H9 (cell line): ENCODE measurements at regions not wholly inside any gene's neighbourhood (a gene's known extent, or its start where the extent isn't known, plus 50 kb on each side); places are given as distances from the start of the nearest gene placed in this dataset.

ENCODE experiments used
- DNase-seq: peaks from one replicate; pipeline ENCODE4 v3.0.0-alpha.2; 2017
- H2AFZ ChIP-seq: one replicate; pipeline ENCODE4 v1.6.1; 2013; ENCODE audit warnings: mild to moderate bottlenecking, low read length, control low read depth, moderate library complexity
- H2AK5ac ChIP-seq: 2 replicates; pipeline ENCODE4 v1.6.1; 2013; ENCODE audit warnings: low read length, control low read depth, mixed read lengths; ENCODE audit not compliant: insufficient read length
- H2BK120ac ChIP-seq: one replicate; pipeline ENCODE4 v1.6.1; 2013; ENCODE audit warnings: low read depth, mild to moderate bottlenecking, low read length, control low read depth, inconsistent platforms; ENCODE audit not compliant: poor library complexity, severe bottlenecking
- H2BK12ac ChIP-seq: 2 replicates; pipeline ENCODE4 v1.6.1; 2013; ENCODE audit warnings: low read length, control low read depth, mixed read lengths, low read depth; ENCODE audit not compliant: insufficient read length
- H2BK15ac ChIP-seq: 2 replicates; pipeline ENCODE4 v1.6.1; 2013; ENCODE audit warnings: low read depth, low read length, control low read depth
- H2BK20ac ChIP-seq: one replicate; pipeline ENCODE4 v1.6.1; 2013; ENCODE audit warnings: low read depth, mild to moderate bottlenecking, low read length, control low read depth, inconsistent platforms; ENCODE audit not compliant: poor library complexity, severe bottlenecking
- H2BK5ac ChIP-seq: 2 replicates; pipeline ENCODE4 v1.6.1; 2013; ENCODE audit warnings: low read length, control low read depth, mixed read lengths; ENCODE audit not compliant: insufficient read length
- H3K14ac ChIP-seq: 2 replicates; pipeline ENCODE4 v1.6.1; 2013; ENCODE audit warnings: low read length, control low read depth; ENCODE audit not compliant: insufficient read depth
- H3K18ac ChIP-seq: 2 replicates; pipeline ENCODE4 v1.6.1; 2013; ENCODE audit warnings: low read depth, mild to moderate bottlenecking, mixed read lengths, low read length, control low read depth; ENCODE audit not compliant: insufficient read length
- H3K23ac ChIP-seq: 2 replicates; pipeline ENCODE4 v1.6.1; 2013; ENCODE audit warnings: low read length, control low read depth, mixed read lengths, low read depth; ENCODE audit not compliant: insufficient read length
- H3K23me2 ChIP-seq: 2 replicates; pipeline ENCODE4 v1.6.1; 2013; ENCODE audit warnings: low read depth, mild to moderate bottlenecking, mixed read lengths, low read length, control low read depth; ENCODE audit not compliant: insufficient read length, poor library complexity, severe bottlenecking
- H3K27ac ChIP-seq: 2 replicates; pipeline ENCODE4 v1.5.1; 2013; ENCODE audit warnings: low read length, control low read depth, mixed read lengths, low read depth; ENCODE audit not compliant: insufficient read length
- H3K27me3 ChIP-seq: 2 replicates; pipeline ENCODE4 v1.6.1; 2013; ENCODE audit warnings: low read length, control low read depth, inconsistent platforms; ENCODE audit not compliant: insufficient read depth
- H3K4ac ChIP-seq: 2 replicates; pipeline ENCODE4 v1.6.1; 2013; ENCODE audit warnings: low read depth, mild to moderate bottlenecking, control low read depth, inconsistent platforms, low read length, moderate library complexity
- H3K4me1 ChIP-seq: 2 replicates; pipeline ENCODE4 v1.6.1; 2013; ENCODE audit warnings: low read length, control low read depth, inconsistent platforms; ENCODE audit not compliant: insufficient read depth
- H3K4me2 ChIP-seq: 2 replicates; pipeline ENCODE4 v1.6.1; 2013; ENCODE audit warnings: low read length, control low read depth, mixed read lengths; ENCODE audit not compliant: insufficient read length, insufficient read depth
- H3K56ac ChIP-seq: 2 replicates; pipeline ENCODE4 v1.6.1; 2013; ENCODE audit warnings: low read depth, mild to moderate bottlenecking, mixed read lengths, low read length, control low read depth; ENCODE audit not compliant: insufficient read length
- H3K79me1 ChIP-seq: 2 replicates; pipeline ENCODE4 v1.6.1; 2013; ENCODE audit warnings: low read depth, mild to moderate bottlenecking, moderate library complexity, low read length, control low read depth, inconsistent platforms; ENCODE audit not compliant: insufficient read depth, poor library complexity, severe bottlenecking
- H3K79me2 ChIP-seq: 2 replicates; pipeline ENCODE4 v1.6.1; 2013; ENCODE audit warnings: low read length, control low read depth, inconsistent platforms; ENCODE audit not compliant: insufficient read depth
- H3K9ac ChIP-seq: 2 replicates; pipeline ENCODE4 v1.6.1; 2013; ENCODE audit warnings: low read length, control low read depth, mixed read lengths; ENCODE audit not compliant: insufficient read length; ENCODE audit errors: extremely low read depth
- H3K9me3 ChIP-seq: one replicate; pipeline ENCODE4 v1.6.1; 2013; ENCODE audit warnings: low read depth, low read length, inconsistent platforms; ENCODE audit not compliant: control insufficient read depth
- H3T11ph ChIP-seq: one replicate; pipeline ENCODE4 v1.6.1; 2013; ENCODE audit warnings: mild to moderate bottlenecking, low read length, control low read depth, inconsistent platforms
- H4K20me1 ChIP-seq: one replicate; pipeline ENCODE4 v1.6.1; 2013; ENCODE audit not compliant: control insufficient read depth, insufficient read length, insufficient read depth
- H4K5ac ChIP-seq: 2 replicates; pipeline ENCODE4 v1.6.1; 2013; ENCODE audit warnings: low read depth, mild to moderate bottlenecking, mixed read lengths, low read length, control low read depth; ENCODE audit not compliant: insufficient read length
- H4K8ac ChIP-seq: replicated peaks from 2 replicates; pipeline ENCODE4 v1.6.1; 2013; ENCODE audit warnings: low read length, control low read depth, mixed read lengths, low read depth; ENCODE audit not compliant: insufficient read length
- H4K91ac ChIP-seq: 2 replicates; pipeline ENCODE4 v1.6.1; 2013; ENCODE audit warnings: low read depth, mild to moderate bottlenecking, moderate library complexity, mixed read lengths, low read length, control low read depth; ENCODE audit not compliant: insufficient read length
- H3K27ac Mint-ChIP-seq, 3 experiments: 2 replicates in 2 of 3; 3 replicates in 1 of 3; pipeline ENCODE4 v1.8.0; 2020 to 2021; ENCODE audit warnings: mixed read lengths in 3 of 3, mild to moderate bottlenecking in 1 of 3, moderate library complexity in 1 of 3
- H3K27me3 Mint-ChIP-seq: 2 replicates; pipeline ENCODE4 v1.8.0; 2021; ENCODE audit warnings: low read depth, mild to moderate bottlenecking, moderate library complexity, mixed read lengths
- H3K36me3 Mint-ChIP-seq, 3 experiments: 2 replicates in 2 of 3; 3 replicates in 1 of 3; pipeline ENCODE4 v1.8.0; 2020 to 2021; ENCODE audit warnings: low read depth in 3 of 3, mixed read lengths in 3 of 3; ENCODE audit not compliant: insufficient read depth in 1 of 3
- H3K4me1 Mint-ChIP-seq, 2 experiments: 2 replicates each; pipeline ENCODE4 v1.8.0; 2020; ENCODE audit warnings: mixed read lengths in 2 of 2
- H3K4me3 Mint-ChIP-seq, 2 experiments: 2 replicates in 1 of 2; 3 replicates in 1 of 2; pipeline ENCODE4 v1.8.0; 2020 to 2021; ENCODE audit warnings: mild to moderate bottlenecking in 2 of 2, mixed read lengths in 2 of 2, moderate library complexity in 1 of 2
- H3K9me3 Mint-ChIP-seq, 2 experiments: 2 replicates in 1 of 2; 3 replicates in 1 of 2; pipeline ENCODE4 v1.8.0; 2020; ENCODE audit warnings: mild to moderate bottlenecking in 2 of 2, mixed read lengths in 2 of 2, moderate library complexity in 1 of 2
- WGBS: extraction: QIAGEN DNeasy Blood & Tissue Kit; methylation state at CpG from one replicate; pipeline ENCODE4 v1.1.7; 2013; ENCODE audit warnings: missing lambda C conversion rate, low lambda C conversion rate, mixed read lengths; ENCODE audit not compliant: insufficient read length; ENCODE audit errors: extremely low coverage; 5-methylcytosine and 5-hydroxymethylcytosine counted together
- TF ChIP-seq, protein P1 (sequence below): fragments of 200-600 bp; sonication (generic); conservative IDR thresholded peaks from 3 replicates; pipeline ENCODE4 v1.8.0; 2021; ENCODE audit warnings: antibody characterized with exemption, mild to moderate bottlenecking

DNA sequence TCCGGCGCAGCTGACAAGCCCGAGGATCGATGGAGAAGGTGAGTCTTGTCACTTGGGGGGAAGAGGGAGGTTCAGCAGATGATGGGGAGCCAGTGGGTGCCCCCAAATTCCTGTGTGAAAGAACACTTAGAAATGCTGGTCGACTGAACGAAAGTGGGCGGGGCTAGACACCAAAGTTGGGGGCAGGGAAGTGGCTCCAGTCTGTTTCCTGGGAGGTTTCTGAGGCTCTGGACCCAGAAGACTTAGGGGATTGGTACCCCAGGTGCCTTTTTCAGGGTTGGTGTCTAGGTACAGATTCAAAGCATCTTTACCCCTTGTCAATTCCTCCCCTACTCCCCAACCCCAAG lies 278.6 kb downstream of the ZSWIM6 start:
- Histone ChIP-seq H3K27me3 (no peaks in the 10 kb centered on the region), H4K91ac (no peak overlapping the region), H3K9me3 (no peaks in the 10 kb centered on the region), H2BK15ac (no peak overlapping the region), H3K27ac (no peak overlapping the region), H2BK5ac (no peak overlapping the region), H2BK20ac (no peak overlapping the region), H2BK120ac (no peak overlapping the region), H2AFZ (no peak overlapping the region), H4K8ac (no peak overlapping the region), H3K9ac (no peak overlapping the region), H3K4me1 (peaks cover 7% of the 10 kb centered on the region; the same call in 1 of the 2 replicates), H3K4ac (no peak overlapping the region), H3K56ac (no peak overlapping the region), H3K4me2 (peak overlapping the region; percentile 10), H4K5ac (no peak overlapping the region), H3K18ac (peak overlapping the region; percentile 21), H3K79me2 (no peaks in the 10 kb centered on the region), H2AK5ac (no peak overlapping the region), H3K23me2 (no peaks in the 10 kb centered on the region), H3K14ac (no peak overlapping the region), H3T11ph (no peak overlapping the region), H4K20me1 (no peaks in the 10 kb centered on the region), H3K23ac (no peak overlapping the region), H2BK12ac (no peak overlapping the region), H3K79me1 (no peaks in the 10 kb centered on the region)
- no peak for DNase-seq
- peaks cover 18 to 32% of the 10 kb centered on the region in 2 experiments for H3K4me1 Mint-ChIP-seq
- no peaks in the 10 kb centered on the region; the same call in 1 of the 2 replicates for H3K27me3 Mint-ChIP-seq
- H3K9me3 Mint-ChIP-seq: no peaks in the 10 kb centered on the region
- no peak overlapping the region for H3K27ac Mint-ChIP-seq
- no CpG with 5 or more reads among the region's 7 CpGs for WGBS
- TF ChIP-seq, protein P1, sequence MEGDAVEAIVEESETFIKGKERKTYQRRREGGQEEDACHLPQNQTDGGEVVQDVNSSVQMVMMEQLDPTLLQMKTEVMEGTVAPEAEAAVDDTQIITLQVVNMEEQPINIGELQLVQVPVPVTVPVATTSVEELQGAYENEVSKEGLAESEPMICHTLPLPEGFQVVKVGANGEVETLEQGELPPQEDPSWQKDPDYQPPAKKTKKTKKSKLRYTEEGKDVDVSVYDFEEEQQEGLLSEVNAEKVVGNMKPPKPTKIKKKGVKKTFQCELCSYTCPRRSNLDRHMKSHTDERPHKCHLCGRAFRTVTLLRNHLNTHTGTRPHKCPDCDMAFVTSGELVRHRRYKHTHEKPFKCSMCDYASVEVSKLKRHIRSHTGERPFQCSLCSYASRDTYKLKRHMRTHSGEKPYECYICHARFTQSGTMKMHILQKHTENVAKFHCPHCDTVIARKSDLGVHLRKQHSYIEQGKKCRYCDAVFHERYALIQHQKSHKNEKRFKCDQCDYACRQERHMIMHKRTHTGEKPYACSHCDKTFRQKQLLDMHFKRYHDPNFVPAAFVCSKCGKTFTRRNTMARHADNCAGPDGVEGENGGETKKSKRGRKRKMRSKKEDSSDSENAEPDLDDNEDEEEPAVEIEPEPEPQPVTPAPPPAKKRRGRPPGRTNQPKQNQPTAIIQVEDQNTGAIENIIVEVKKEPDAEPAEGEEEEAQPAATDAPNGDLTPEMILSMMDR: no peak
- peak overlapping the region in 1 of 2 experiments; percentile 61; a peak in 2 of 5 replicates for H3K4me3 Mint-ChIP-seq
- H3K36me3 Mint-ChIP-seq: no peaks in the 10 kb centered on the region
